GM18867 (cell line): ENCODE measurements at regions not wholly inside any gene's neighbourhood (a gene's known extent, or its start where the extent isn't known, plus 50 kb on each side); places are given as distances from the start of the nearest gene placed in this dataset.

ENCODE experiments used
- ATAC-seq: cut with Tn5 transposase; IDR thresholded peaks from one replicate; pipeline ENCODE4 v1.9.1; 2021; ENCODE audit warnings: mild to moderate bottlenecking, moderate library complexity; ENCODE audit not compliant: unreplicated experiment

GRCh38 chr18:37762076-37762621 lies 196.6 kb upstream of the CELF4 start:
- no peak for ATAC-seq

GRCh38 chr18:37754141-37754540 lies 188.5 kb upstream of the CELF4 start:
- no peak for ATAC-seq

- no peak for ATAC-seq
These were observed 176.8 kb upstream of the CELF4 start for GRCh38 chr18:37742436-37742835.

GRCh38 chr18:37741032-37741623 lies 175.5 kb upstream of the CELF4 start:
- peak; percentile 71 for ATAC-seq

GRCh38 chr18:37734406-37734805 lies 168.8 kb upstream of the CELF4 start:
- no peak for ATAC-seq

- no peak for ATAC-seq
These were observed 164.1 kb upstream of the CELF4 start for GRCh38 chr18:37729716-37730115.

- ATAC-seq, result no peak
These were observed 158.6 kb upstream of the CELF4 start for GRCh38 chr18:37724206-37724605.

- no peak for ATAC-seq
These were observed 156.2 kb upstream of the CELF4 start for GRCh38 chr18:37721544-37722522.

GRCh38 chr18:37720663-37721062 lies 155.1 kb upstream of the CELF4 start:
- ATAC-seq, result no peak

GRCh38 chr18:37717656-37718055 lies 152.1 kb upstream of the CELF4 start:
- ATAC-seq, result no peak

- no peak for ATAC-seq
These were observed 151.5 kb upstream of the CELF4 start for GRCh38 chr18:37717098-37717497.

GRCh38 chr18:37716106-37716735 lies 150.6 kb upstream of the CELF4 start:
- no peak for ATAC-seq

GRCh38 chr18:37714691-37715090 lies 149.1 kb upstream of the CELF4 start:
- ATAC-seq, result no peak

- ATAC-seq, result no peak
These were observed 147.2 kb upstream of the CELF4 start for GRCh38 chr18:37712776-37713175.

GRCh38 chr18:37711766-37712505 lies 146.3 kb upstream of the CELF4 start:
- no peak for ATAC-seq

- ATAC-seq, result no peak
These were observed 145.1 kb upstream of the CELF4 start for GRCh38 chr18:37710726-37711125.

- ATAC-seq, result no peak
These were observed 144.1 kb upstream of the CELF4 start for GRCh38 chr18:37709740-37710139.

GRCh38 chr18:37705016-37705415 lies 139.4 kb upstream of the CELF4 start:
- no peak for ATAC-seq

GRCh38 chr18:37702841-37703240 lies 137.2 kb upstream of the CELF4 start:
- no peak for ATAC-seq

GRCh38 chr18:37701967-37702366 lies 136.4 kb upstream of the CELF4 start:
- no peak for ATAC-seq
